ENCODE measurements at regions not wholly inside any gene's neighbourhood (a gene's known extent, or its start where the extent isn't known, plus 50 kb on each side); places are given as distances from the start of the nearest gene placed in this dataset.

DNA sequence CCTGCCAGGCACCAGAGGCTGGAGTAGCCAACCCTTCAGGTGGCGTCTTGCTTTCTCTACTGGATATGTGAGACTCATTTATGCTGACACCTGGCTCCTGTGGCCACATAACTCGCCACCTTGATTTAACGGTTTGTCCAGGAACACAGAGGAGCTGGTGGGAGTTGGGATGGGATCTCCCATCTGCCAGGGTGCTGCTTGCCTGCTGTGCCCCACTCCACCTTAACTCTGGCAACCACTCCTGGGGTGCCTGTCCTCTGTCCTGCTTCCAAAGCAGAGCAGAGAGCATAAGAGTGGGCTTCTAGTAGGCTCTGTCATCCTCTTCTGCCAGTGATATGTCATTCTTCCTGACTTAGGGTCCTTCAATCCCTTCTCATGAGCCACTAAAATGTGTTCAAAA is 63.4 kb upstream of the ZNF423 start:
- FAIRE-seq, result no peak
- BruUV-seq (replicated peaks), result no TSS peak
- CTCF ChIA-PET, result interaction anchor here (0.6 to 4.7 kb wide), 3 partner anchors 11 to 1872 kb away, joined by 3 to 30 read pairs (median 4); no protein-coding TSS in a partner anchor

GRCh38 chr16:49920397-49920796 is 64.5 kb upstream of the ZNF423 start:
- no peaks in the 10 kb centered on the region for H4K20me1 ChIP-seq (replicated peaks; ENCODE audit: control insufficient read depth, extremely low read depth, insufficient read depth, low read length)
- no peak overlapping the region for H2AFZ ChIP-seq (ENCODE audit: low read depth, low read length)
- CTCF ChIA-PET, result interaction anchor here (1.4 to 4.7 kb wide), 5 partner anchors 62 to 512 kb away, joined by 4 to 43 read pairs (median 19); no protein-coding TSS in a partner anchor
- no peak for FAIRE-seq
- no peaks in the 10 kb centered on the region for H3K79me2 ChIP-seq (ENCODE audit: control insufficient read depth, insufficient read depth, low read length)
- H3K27ac ChIP-seq (ENCODE audit: insufficient read depth, low read depth, low read length), result no peak overlapping the region
- H3K27me3 ChIP-seq (ENCODE audit: control insufficient read depth in 2 of 2, insufficient read depth in 2 of 2, low read length in 2 of 2), result no peaks in the 10 kb centered on the region
- intact Hi-C loops (cut with micrococcal nuclease), result loop anchor here (5.0 kb wide), 4 partner anchors 43 to 1233 kb away; partner anchors contain the start of gene ZNF423
- BruUV-seq (replicated peaks), result no TSS peak
- TF ChIP-seq POLR2A (IDR thresholded peaks at IDR 0.05; ENCODE audit: low read depth, low read length) (no peak), MYC (IDR thresholded peaks at IDR 0.05; ENCODE audit: low read depth, low read length) (no peak), POLR2AphosphoS5 (IDR thresholded peaks at IDR 0.05; ENCODE audit: insufficient read depth, low read depth, low read length) (no peak), FOS (IDR thresholded peaks at IDR 0.05; ENCODE audit: borderline replicate concordance, insufficient read depth, low read length) (no peak), GATA2 (IDR thresholded peaks at IDR 0.05; ENCODE audit: insufficient read depth, insufficient read length, low read depth, low read length) (no peak), JUN (IDR thresholded peaks at IDR 0.05; ENCODE audit: borderline replicate concordance, insufficient read depth, insufficient read length, low read depth) (no peak), EZH2 (IDR thresholded peaks at IDR 0.05; ENCODE audit: borderline replicate concordance, low read depth, low read length, severe bottlenecking) (no peak)
- TF ChIP-seq, protein P1, sequence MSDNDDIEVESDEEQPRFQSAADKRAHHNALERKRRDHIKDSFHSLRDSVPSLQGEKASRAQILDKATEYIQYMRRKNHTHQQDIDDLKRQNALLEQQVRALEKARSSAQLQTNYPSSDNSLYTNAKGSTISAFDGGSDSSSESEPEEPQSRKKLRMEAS (IDR thresholded peaks at IDR 0.05; ENCODE audit: insufficient read depth, insufficient read length), result no peak
- TF ChIP-seq, protein P2, sequence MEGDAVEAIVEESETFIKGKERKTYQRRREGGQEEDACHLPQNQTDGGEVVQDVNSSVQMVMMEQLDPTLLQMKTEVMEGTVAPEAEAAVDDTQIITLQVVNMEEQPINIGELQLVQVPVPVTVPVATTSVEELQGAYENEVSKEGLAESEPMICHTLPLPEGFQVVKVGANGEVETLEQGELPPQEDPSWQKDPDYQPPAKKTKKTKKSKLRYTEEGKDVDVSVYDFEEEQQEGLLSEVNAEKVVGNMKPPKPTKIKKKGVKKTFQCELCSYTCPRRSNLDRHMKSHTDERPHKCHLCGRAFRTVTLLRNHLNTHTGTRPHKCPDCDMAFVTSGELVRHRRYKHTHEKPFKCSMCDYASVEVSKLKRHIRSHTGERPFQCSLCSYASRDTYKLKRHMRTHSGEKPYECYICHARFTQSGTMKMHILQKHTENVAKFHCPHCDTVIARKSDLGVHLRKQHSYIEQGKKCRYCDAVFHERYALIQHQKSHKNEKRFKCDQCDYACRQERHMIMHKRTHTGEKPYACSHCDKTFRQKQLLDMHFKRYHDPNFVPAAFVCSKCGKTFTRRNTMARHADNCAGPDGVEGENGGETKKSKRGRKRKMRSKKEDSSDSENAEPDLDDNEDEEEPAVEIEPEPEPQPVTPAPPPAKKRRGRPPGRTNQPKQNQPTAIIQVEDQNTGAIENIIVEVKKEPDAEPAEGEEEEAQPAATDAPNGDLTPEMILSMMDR (IDR thresholded peaks at IDR 0.05; ENCODE audit: extremely low read depth in 1 of 2, insufficient read depth in 1 of 2, low read depth in 1 of 2, low read length in 2 of 2), result no peak
- no peak for DNase-seq (ENCODE audit: low read depth, low spot score)
- no peaks in the 10 kb centered on the region for H3K36me3 ChIP-seq (ENCODE audit: control insufficient read depth in 2 of 2, extremely low read depth in 1 of 2, insufficient read depth in 2 of 2, low read length in 2 of 2)
- H3K9me3 ChIP-seq (replicated peaks; ENCODE audit: control insufficient read depth, insufficient read depth, low read length), result no peaks in the 10 kb centered on the region
- no peak overlapping the region for H3K4me3 ChIP-seq (replicated peaks in 1 of 3; ENCODE audit: insufficient read depth in 1 of 3, low read depth in 1 of 3, low read length in 3 of 3)
- dilution Hi-C loops (cut with MboI; ENCODE audit: extremely low pct_ligation_motif_present, low sequenced_read_pairs), result no loop called here
- H3K9ac ChIP-seq (replicated peaks; ENCODE audit: extremely low read depth, insufficient read depth, low read length), result no peak overlapping the region
- no peaks in the 10 kb centered on the region for H3K9me1 ChIP-seq (replicated peaks; ENCODE audit: control insufficient read depth, extremely low read depth, insufficient read depth, low read length)
- H3K4me1 ChIP-seq (ENCODE audit: control insufficient read depth, extremely low read depth, insufficient read depth, low read length), result no peaks in the 10 kb centered on the region
- POLR2A ChIA-PET, result no interaction called here
- H3K4me2 ChIP-seq (ENCODE audit: insufficient read depth, low read length), result no peak overlapping the region

More for the DNA sequence above, 63.4 kb upstream of the ZNF423 start:
- no peaks in the 10 kb centered on the region for H3K9me1 ChIP-seq (replicated peaks; ENCODE audit: control insufficient read depth, extremely low read depth, insufficient read depth, low read length)
- no peaks in the 10 kb centered on the region for H3K79me2 ChIP-seq (ENCODE audit: control insufficient read depth, insufficient read depth, low read length)
- dilution Hi-C loops (cut with MboI; ENCODE audit: extremely low pct_ligation_motif_present, low sequenced_read_pairs), result no loop called here
- POLR2A ChIA-PET, result no interaction called here
- TF ChIP-seq POLR2AphosphoS5 (IDR thresholded peaks at IDR 0.05; ENCODE audit: insufficient read depth, low read depth, low read length) (no peak), FOS (IDR thresholded peaks at IDR 0.05; ENCODE audit: borderline replicate concordance, insufficient read depth, low read length) (no peak), EZH2 (IDR thresholded peaks at IDR 0.05; ENCODE audit: borderline replicate concordance, low read depth, low read length, severe bottlenecking) (no peak), POLR2A (IDR thresholded peaks at IDR 0.05; ENCODE audit: low read depth, low read length) (no peak)
- TF ChIP-seq, protein P1 (IDR thresholded peaks at IDR 0.05; ENCODE audit: insufficient read depth, insufficient read length), result no peak
- no peaks in the 10 kb centered on the region for H3K36me3 ChIP-seq (ENCODE audit: control insufficient read depth in 2 of 2, extremely low read depth in 1 of 2, insufficient read depth in 2 of 2, low read length in 2 of 2)
- H3K27me3 ChIP-seq (ENCODE audit: control insufficient read depth in 2 of 2, insufficient read depth in 2 of 2, low read length in 2 of 2), result no peaks in the 10 kb centered on the region
- H3K4me3 ChIP-seq (replicated peaks in 1 of 3; ENCODE audit: insufficient read depth in 1 of 3, low read depth in 1 of 3, low read length in 3 of 3), result no peak overlapping the region
- H3K9ac ChIP-seq (replicated peaks; ENCODE audit: extremely low read depth, insufficient read depth, low read length), result no peak overlapping the region
- H3K27ac ChIP-seq (ENCODE audit: insufficient read depth, low read depth, low read length), result no peak overlapping the region
- H3K4me1 ChIP-seq (ENCODE audit: control insufficient read depth, extremely low read depth, insufficient read depth, low read length), result no peaks in the 10 kb centered on the region
- H3K9me3 ChIP-seq (replicated peaks; ENCODE audit: control insufficient read depth, insufficient read depth, low read length), result no peaks in the 10 kb centered on the region
- H4K20me1 ChIP-seq (replicated peaks; ENCODE audit: control insufficient read depth, extremely low read depth, insufficient read depth, low read length), result no peaks in the 10 kb centered on the region
- no peak overlapping the region for H2AFZ ChIP-seq (ENCODE audit: low read depth, low read length)
- no peak for DNase-seq (ENCODE audit: low read depth, low spot score)
- intact Hi-C loops (cut with micrococcal nuclease), result no loop called here
- no peak overlapping the region for H3K4me2 ChIP-seq (ENCODE audit: insufficient read depth, low read length)
